Activated CD4-positive, alpha-beta T cell treated with anti-CD3 and anti-CD28 coated beads, Interleukin-2, amount 10 ng/mL, durations not matched to agents 7 days and 5 days (primary cell): ENCODE measurements at regions not wholly inside any gene's neighbourhood (a gene's known extent, or its start where the extent isn't known, plus 50 kb on each side); places are given as distances from the start of the nearest gene placed in this dataset.

Source experiments
- CTCF ChIA-PET: fragments of 350-600 bp; sonication (Branson Sonifier 250); formaldehyde crosslinking; loops from one replicate; lab custom pipeline; 2021; ENCODE audit warnings: antibody characterized with exemption; lab: Charles Lee
- POLR2A ChIA-PET: fragments of 350-600 bp; sonication (Branson Sonifier 250); formaldehyde crosslinking; loops from one replicate; lab custom pipeline; 2021; ENCODE audit warnings: antibody characterized with exemption; lab: Charles Lee
- DNase-seq: peaks from one replicate; pipeline ENCODE4 v3.0.0-alpha.2; 2020
- H3K27ac Mint-ChIP-seq: one replicate; pipeline ENCODE4 v1.8.0; 2021; ENCODE audit warnings: mild to moderate bottlenecking, moderate library complexity, mixed read lengths
- H3K27me3 Mint-ChIP-seq: one replicate; pipeline ENCODE4 v1.8.0; 2021; ENCODE audit warnings: mixed read lengths
- H3K36me3 Mint-ChIP-seq: one replicate; pipeline ENCODE4 v1.8.0; 2021; ENCODE audit warnings: low read depth, mixed read lengths
- H3K4me1 Mint-ChIP-seq: one replicate; pipeline ENCODE4 v1.8.0; 2021; ENCODE audit warnings: mixed read lengths
- H3K4me3 Mint-ChIP-seq: one replicate; pipeline ENCODE4 v1.8.0; 2021; ENCODE audit warnings: mild to moderate bottlenecking, moderate library complexity, mixed read lengths
- H3K9me3 Mint-ChIP-seq: one replicate; pipeline ENCODE4 v1.8.0; 2021; ENCODE audit warnings: mixed read lengths

GRCh38 chr2:15749460-15750432 lies 158.1 kb downstream of the DDX1 start:
- Mint-ChIP-seq H3K4me1 (no peaks in the 10 kb centered on the region), H3K4me3 (no peak overlapping the region), H3K27ac (no peak overlapping the region), H3K27me3 (no peaks in the 10 kb centered on the region), H3K9me3 (no peaks in the 10 kb centered on the region), H3K36me3 (no peaks in the 10 kb centered on the region)
- ChIA-PET POLR2A (no interaction called here), CTCF (no interaction called here)
- no peak for DNase-seq

- Mint-ChIP-seq H3K9me3 (no peaks in the 10 kb centered on the region), H3K4me3 (no peak overlapping the region), H3K27ac (no peak overlapping the region), H3K36me3 (no peaks in the 10 kb centered on the region), H3K27me3 (no peaks in the 10 kb centered on the region), H3K4me1 (no peaks in the 10 kb centered on the region)
- POLR2A ChIA-PET: no interaction called here
- CTCF ChIA-PET: interaction anchor here (0.6 to 0.8 kb wide), 2 partner anchors 8 to 182 kb away, joined by 3 read pairs; no protein-coding TSS in a partner anchor
- no peak for DNase-seq
These were observed 158.8 kb downstream of the DDX1 start for GRCh38 chr2:15750433-15750814.

- Mint-ChIP-seq H3K36me3 (no peaks in the 10 kb centered on the region), H3K4me3 (no peak overlapping the region), H3K4me1 (no peaks in the 10 kb centered on the region), H3K27ac (no peak overlapping the region), H3K9me3 (no peaks in the 10 kb centered on the region), H3K27me3 (no peaks in the 10 kb centered on the region)
- ChIA-PET CTCF (interaction anchor here (0.6 to 0.8 kb wide), 2 partner anchors 8 to 182 kb away, joined by 3 read pairs; no protein-coding TSS in a partner anchor), POLR2A (no interaction called here)
- no peak for DNase-seq
These were observed 159.2 kb downstream of the DDX1 start for GRCh38 chr2:15750822-15751329.

- POLR2A ChIA-PET: no interaction called here
- no peak for DNase-seq
- Mint-ChIP-seq H3K4me3 (no peak overlapping the region), H3K36me3 (no peaks in the 10 kb centered on the region), H3K9me3 (no peaks in the 10 kb centered on the region), H3K27ac (no peak overlapping the region), H3K27me3 (no peaks in the 10 kb centered on the region), H3K4me1 (no peaks in the 10 kb centered on the region)
- CTCF ChIA-PET: no interaction called here
These were observed 159.8 kb downstream of the DDX1 start for GRCh38 chr2:15751477-15751876.

DNA sequence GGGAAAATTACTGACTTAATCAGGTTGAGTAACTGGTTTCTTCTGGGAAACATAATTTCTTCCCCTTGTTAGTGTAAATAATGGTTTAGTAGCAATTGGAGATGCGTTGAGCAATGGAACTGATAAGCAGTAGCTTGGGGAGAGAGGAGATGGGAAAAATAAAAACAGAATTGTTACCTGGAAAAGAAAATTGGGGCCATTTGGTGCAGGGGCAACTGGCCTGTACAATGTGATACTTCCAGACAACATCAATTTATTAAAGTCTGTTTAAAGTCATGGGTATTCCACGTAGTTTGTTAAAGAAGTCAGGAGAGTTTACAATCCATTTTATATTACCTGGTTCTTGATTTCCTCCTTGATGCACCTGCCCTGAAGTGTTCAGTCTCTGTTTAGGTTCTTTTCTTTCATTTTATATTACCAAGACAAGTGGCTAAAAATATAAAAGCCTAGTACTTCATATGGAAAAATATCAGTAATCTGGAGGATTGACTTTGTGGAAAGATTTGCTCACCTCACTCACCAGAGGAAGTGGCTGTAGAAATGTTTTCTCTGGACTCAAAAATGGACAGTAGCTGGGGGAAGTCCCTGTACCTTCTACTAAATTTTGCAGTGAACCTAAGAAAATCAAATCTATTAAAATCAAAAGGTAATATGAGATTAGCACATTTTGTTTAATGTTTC lies 161.0 kb downstream of the DDX1 start:
- POLR2A ChIA-PET: no interaction called here
- no peak for DNase-seq
- Mint-ChIP-seq H3K9me3 (no peaks in the 10 kb centered on the region), H3K4me1 (no peaks in the 10 kb centered on the region), H3K36me3 (no peaks in the 10 kb centered on the region), H3K27ac (no peak overlapping the region), H3K27me3 (no peaks in the 10 kb centered on the region), H3K4me3 (no peak overlapping the region)
- CTCF ChIA-PET: no interaction called here

- Mint-ChIP-seq H3K9me3 (no peaks in the 10 kb centered on the region), H3K4me1 (no peaks in the 10 kb centered on the region), H3K27ac (no peak overlapping the region), H3K27me3 (no peaks in the 10 kb centered on the region), H3K36me3 (no peaks in the 10 kb centered on the region), H3K4me3 (no peak overlapping the region)
- CTCF ChIA-PET: no interaction called here
- no peak for DNase-seq
- POLR2A ChIA-PET: no interaction called here
These were observed 161.6 kb downstream of the DDX1 start for GRCh38 chr2:15753233-15753798.

DNA sequence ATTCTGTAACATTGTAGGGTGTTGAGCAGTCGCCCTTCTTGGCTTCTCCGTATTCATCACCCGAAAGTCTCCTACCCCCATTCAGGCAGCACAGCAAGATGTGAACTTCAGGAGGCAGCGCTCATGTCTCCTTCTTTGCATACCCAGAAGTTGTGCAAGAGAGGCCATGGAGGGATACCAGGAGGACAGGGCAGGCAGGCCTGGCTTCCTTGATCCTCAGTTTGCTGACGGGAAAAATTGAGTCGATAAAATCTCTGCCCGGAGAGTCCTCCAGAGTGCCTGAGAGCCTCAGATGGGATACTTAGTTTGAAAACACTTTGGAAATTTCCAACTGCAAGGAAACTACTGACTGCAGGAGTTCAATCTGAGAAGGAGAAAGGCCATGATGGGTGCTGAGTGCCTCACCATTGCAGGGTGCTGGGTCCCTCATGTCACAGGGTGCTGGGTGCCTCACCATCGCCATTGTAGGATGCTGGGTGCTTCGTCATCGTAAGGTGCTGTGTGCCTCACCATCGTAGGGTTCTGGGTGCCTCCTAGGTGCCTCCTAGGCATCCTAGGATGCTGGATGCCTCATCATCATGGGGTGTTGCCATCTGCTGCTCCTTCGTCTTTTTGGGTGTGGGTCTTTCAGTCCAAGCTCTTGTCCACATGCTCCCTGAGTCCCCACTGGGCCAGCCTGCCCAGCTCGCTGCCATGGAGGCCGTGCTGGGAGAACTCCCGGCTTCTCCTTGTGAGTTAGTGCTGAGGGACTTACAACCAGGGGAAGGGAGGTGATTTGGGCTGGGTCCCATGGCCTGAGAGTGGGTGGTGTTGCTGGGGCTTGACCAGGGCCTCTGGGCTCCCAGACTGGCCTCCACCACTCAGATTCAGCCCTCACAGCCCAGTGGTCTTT lies 162.4 kb downstream of the DDX1 start:
- ChIA-PET POLR2A (no interaction called here), CTCF (no interaction called here)
- no peaks in the 10 kb centered on the region for H3K27me3 Mint-ChIP-seq
- H3K4me1 Mint-ChIP-seq: no peaks in the 10 kb centered on the region
- H3K4me3 Mint-ChIP-seq: no peak overlapping the region
- no peaks in the 10 kb centered on the region for H3K9me3 Mint-ChIP-seq
- H3K36me3 Mint-ChIP-seq: no peaks in the 10 kb centered on the region
- DNase-seq: no peak
- no peak overlapping the region for H3K27ac Mint-ChIP-seq

DNA sequence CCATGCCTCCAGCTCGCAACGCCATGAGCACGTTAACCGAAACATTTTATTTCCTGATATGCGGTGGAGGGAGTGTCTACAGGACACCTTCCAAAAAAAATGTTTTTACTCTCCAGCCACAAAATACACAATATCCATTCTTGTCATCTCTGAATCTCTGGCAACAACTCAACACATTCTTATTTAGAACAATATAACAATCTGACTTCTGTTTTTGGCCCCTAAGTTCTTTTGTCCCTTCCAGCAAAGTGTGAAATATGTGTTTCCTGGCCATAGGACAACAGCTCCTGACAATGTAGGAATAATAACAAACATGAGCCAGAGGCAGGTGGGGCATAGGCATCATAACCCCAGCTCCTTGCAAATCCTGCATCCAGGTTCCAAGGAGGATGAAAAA lies 163.0 kb downstream of the DDX1 start:
- H3K36me3 Mint-ChIP-seq: no peaks in the 10 kb centered on the region
- ChIA-PET CTCF (no interaction called here), POLR2A (no interaction called here)
- no peak overlapping the region for H3K4me3 Mint-ChIP-seq
- H3K4me1 Mint-ChIP-seq: no peaks in the 10 kb centered on the region
- no peak overlapping the region for H3K27ac Mint-ChIP-seq
- no peak for DNase-seq
- no peaks in the 10 kb centered on the region for H3K9me3 Mint-ChIP-seq
- no peaks in the 10 kb centered on the region for H3K27me3 Mint-ChIP-seq

DNA sequence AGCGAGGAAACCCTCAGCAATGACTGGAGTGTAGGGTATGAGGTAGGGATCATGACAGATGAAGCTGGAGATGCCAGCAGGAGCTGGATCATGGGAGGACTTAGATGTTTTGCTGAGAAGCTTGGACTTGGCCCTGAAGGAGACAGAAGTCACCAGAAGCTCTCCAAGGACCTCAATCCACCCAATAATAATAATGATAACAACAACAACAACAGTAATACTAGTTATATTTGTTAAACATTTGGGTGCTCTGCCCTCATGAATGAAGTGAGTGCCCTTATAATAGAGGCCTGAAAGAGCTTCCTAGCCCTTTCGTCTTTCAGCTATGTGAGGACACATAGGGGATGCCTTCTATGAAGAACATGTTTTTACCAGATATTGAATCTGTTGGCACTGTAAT lies 163.9 kb downstream of the DDX1 start:
- no peak for DNase-seq
- H3K4me1 Mint-ChIP-seq: no peaks in the 10 kb centered on the region
- no peaks in the 10 kb centered on the region for H3K36me3 Mint-ChIP-seq
- H3K4me3 Mint-ChIP-seq: no peak overlapping the region
- H3K9me3 Mint-ChIP-seq: no peaks in the 10 kb centered on the region
- no peak overlapping the region for H3K27ac Mint-ChIP-seq
- ChIA-PET CTCF (no interaction called here), POLR2A (no interaction called here)
- no peaks in the 10 kb centered on the region for H3K27me3 Mint-ChIP-seq

DNA sequence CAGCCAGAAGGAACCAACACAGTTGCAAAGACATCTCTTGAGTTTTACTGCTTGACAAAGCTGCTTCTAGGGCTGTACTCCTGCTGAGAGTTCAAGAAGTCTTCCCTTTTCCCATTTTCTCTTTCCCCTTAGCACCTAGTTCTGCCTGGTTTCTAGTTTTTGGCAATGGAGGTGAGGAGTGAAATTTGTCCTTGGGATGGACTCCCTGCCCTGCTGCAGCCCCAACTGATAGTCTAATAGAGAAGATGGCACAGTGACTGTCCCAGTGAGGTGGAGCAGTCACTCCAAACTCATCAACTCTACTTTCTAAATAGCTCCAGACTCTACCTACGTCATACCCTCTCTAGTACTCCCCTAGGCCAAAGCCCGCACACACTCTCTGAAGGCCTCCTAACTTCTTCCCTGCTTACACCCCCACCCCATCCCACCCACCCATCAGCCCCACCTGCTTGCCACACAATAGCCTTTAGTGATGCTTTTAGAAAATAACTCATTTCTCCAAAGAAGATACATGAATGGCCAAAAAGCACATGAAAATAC lies 164.4 kb downstream of the DDX1 start:
- H3K36me3 Mint-ChIP-seq: no peaks in the 10 kb centered on the region
- ChIA-PET CTCF (interaction anchor here (0.6 kb wide), 1 partner anchor 398 kb away, joined by 3 read pairs; no protein-coding TSS in a partner anchor), POLR2A (no interaction called here)
- no peak overlapping the region for H3K4me3 Mint-ChIP-seq
- no peak overlapping the region for H3K27ac Mint-ChIP-seq
- H3K4me1 Mint-ChIP-seq: no peaks in the 10 kb centered on the region
- no peak for DNase-seq
- no peaks in the 10 kb centered on the region for H3K27me3 Mint-ChIP-seq
- no peaks in the 10 kb centered on the region for H3K9me3 Mint-ChIP-seq

DNA sequence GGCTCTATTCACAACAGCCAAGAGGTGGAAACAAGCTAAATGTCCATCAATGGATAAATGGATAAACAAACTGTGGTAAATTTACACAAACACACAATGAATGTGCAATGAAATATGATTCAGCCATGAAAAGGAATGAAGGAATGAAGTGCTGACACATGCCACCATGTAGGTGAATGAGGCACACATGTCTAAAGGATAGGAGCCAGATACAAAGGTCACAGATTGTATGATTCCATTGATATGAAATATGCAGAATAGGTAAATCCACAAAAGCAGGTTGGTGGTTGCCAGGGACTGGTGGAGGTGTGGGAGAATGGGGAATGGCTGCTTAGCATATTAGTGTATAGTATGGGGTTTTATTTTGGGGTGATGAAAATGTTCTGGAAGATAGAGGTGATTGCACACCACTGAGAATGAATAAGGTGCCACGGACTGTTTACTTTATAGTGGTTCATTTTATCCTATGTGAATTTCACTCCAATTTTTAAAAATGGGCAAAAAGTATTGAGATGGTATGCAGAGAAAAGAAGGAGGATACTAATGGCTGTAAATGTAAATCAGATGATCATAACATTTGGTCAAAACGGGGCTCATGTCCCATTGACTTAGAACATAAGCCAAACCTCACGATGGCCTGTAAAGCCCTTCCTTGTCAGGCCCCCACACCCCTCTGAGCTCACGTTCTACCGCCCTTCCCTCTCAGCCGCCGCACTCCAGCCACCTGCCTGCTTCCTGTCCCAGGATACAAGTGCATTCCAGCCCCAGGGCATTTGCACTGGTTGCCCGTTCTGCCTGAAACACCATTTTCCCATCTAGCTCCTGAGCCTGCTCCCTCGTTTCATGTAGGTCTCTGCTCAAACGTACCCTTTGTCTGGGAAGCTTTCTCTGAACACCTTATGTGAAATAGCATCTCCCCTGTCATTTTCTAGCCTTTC lies 165.5 kb downstream of the DDX1 start:
- CTCF ChIA-PET: interaction anchor here (0.5 kb wide), 1 partner anchor 141 kb away, joined by 3 read pairs; no protein-coding TSS in a partner anchor
- Mint-ChIP-seq H3K9me3 (no peaks in the 10 kb centered on the region), H3K36me3 (no peaks in the 10 kb centered on the region), H3K27ac (no peak overlapping the region), H3K4me1 (no peaks in the 10 kb centered on the region), H3K4me3 (no peak overlapping the region), H3K27me3 (no peaks in the 10 kb centered on the region)
- POLR2A ChIA-PET: no interaction called here
- DNase-seq: peak; percentile 4
